ENCODE measurements at regions not wholly inside any gene's neighbourhood (a gene's known extent, or its start where the extent isn't known, plus 50 kb on each side); places are given as distances from the start of the nearest gene placed in this dataset.

DNA sequence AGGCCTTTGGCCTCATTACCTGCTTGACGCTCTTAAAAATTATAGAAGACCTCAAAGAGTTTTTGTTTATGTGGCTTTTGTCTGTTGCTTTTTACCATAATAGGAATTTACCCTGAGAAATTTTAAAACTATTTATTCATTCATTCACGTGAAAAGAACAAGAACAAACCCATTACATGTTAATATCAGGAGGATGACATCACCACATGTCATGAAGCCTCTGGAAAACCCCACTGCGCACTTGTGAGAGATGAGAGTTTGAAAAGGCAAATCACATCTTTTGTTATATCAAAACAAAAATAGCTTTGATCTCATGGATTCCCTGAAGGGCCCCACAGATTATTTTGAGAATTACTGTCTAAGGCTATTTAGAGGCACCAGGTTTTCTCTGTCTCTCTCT lies 61.3 kb upstream of the EYA2 start:
- H3K9me3 Mint-ChIP-seq = no peaks in the 10 kb centered on the region
- peaks cover 5% of the 10 kb centered on the region for H3K4me1 Mint-ChIP-seq
- no peaks in the 10 kb centered on the region for H3K36me3 Mint-ChIP-seq (ENCODE audit: low read depth)
- peak overlapping the region in 1 of 3 experiments; percentile 2 for H3K27ac Mint-ChIP-seq
- no peaks in the 10 kb centered on the region for H3K27me3 Mint-ChIP-seq (ENCODE audit: low read depth)
- H3K4me3 Mint-ChIP-seq = no peak overlapping the region
- no peak for TF ChIP-seq CTCF (IDR thresholded peaks at IDR 0.05; ENCODE audit: unreplicated experiment in 3 of 3)

- Mint-ChIP-seq H3K27ac (no peak overlapping the region), H3K4me1 (peaks cover 5% of the 10 kb centered on the region), H3K27me3 (ENCODE audit: low read depth) (no peaks in the 10 kb centered on the region), H3K4me3 (no peak overlapping the region), H3K36me3 (ENCODE audit: low read depth) (no peaks in the 10 kb centered on the region), H3K9me3 (no peaks in the 10 kb centered on the region)
- no peak for TF ChIP-seq CTCF (IDR thresholded peaks at IDR 0.05; ENCODE audit: unreplicated experiment in 3 of 3)
Measured at GRCh38 chr20:46835418-46835817, 59.2 kb upstream of the EYA2 start.

DNA sequence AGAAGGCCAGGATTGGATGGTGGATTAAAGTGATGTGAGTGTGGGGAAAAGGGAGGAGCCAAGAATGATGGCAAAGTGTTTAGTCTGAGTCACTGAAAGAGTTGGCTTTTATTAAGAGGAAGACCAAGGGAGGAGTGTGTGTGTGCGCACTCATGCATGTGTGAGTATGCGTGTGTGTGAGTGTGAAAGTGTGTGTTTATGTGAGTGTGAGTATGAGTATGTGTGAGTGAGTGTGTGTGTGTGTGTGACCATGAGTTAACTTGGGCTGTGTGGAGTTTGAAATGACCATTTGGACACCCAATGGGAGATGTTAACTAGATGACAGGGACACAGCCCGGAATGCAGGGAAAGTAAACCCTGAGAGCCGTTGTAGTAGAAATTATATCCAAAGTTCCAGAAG lies 57.6 kb upstream of the EYA2 start:
- no peak overlapping the region for H3K27ac Mint-ChIP-seq
- H3K27me3 Mint-ChIP-seq (ENCODE audit: low read depth) = no peaks in the 10 kb centered on the region
- no peaks in the 10 kb centered on the region for H3K36me3 Mint-ChIP-seq (ENCODE audit: low read depth)
- no peak overlapping the region for H3K4me3 Mint-ChIP-seq
- H3K4me1 Mint-ChIP-seq = peaks cover 5% of the 10 kb centered on the region
- no peak for TF ChIP-seq CTCF (IDR thresholded peaks at IDR 0.05; ENCODE audit: unreplicated experiment in 3 of 3)
- no peaks in the 10 kb centered on the region for H3K9me3 Mint-ChIP-seq

DNA sequence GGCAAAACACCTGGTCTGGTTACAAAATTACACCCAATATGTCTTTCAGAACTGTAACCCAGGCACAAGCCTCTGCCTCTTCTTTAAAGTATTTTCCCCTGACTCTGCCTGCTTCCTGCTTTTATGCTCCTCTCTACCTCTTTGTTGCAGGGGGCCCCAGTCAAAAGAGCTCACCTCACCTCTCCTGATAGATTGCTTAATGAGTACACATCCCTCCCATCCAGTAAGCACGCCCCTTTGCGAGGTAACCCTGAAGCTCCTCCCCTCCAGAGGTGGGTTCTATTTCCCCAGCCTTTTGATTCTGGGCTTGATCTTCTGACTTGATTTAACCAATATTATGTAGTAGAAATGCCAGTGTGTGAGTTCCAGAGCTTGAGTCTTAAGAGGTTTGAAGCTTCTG lies 56.6 kb upstream of the EYA2 start:
- Mint-ChIP-seq H3K9me3 (no peaks in the 10 kb centered on the region), H3K27me3 (ENCODE audit: low read depth) (no peaks in the 10 kb centered on the region), H3K4me3 (no peak overlapping the region), H3K36me3 (ENCODE audit: low read depth) (no peaks in the 10 kb centered on the region), H3K27ac (no peak overlapping the region), H3K4me1 (peaks cover 5% of the 10 kb centered on the region)
- TF ChIP-seq CTCF (IDR thresholded peaks at IDR 0.05; ENCODE audit: unreplicated experiment in 3 of 3) = no peak

- Mint-ChIP-seq H3K9me3 (no peaks in the 10 kb centered on the region), H3K4me1 (no peaks in the 10 kb centered on the region), H3K4me3 (no peak overlapping the region), H3K36me3 (ENCODE audit: low read depth) (no peaks in the 10 kb centered on the region), H3K27me3 (ENCODE audit: low read depth) (no peaks in the 10 kb centered on the region), H3K27ac (no peak overlapping the region)
- no peak for TF ChIP-seq CTCF (IDR thresholded peaks at IDR 0.05; ENCODE audit: unreplicated experiment in 3 of 3)
Measured at GRCh38 chr20:46840054-46840729, 54.5 kb upstream of the EYA2 start.
